ENCODE measurements at regions not wholly inside any gene's neighbourhood (a gene's known extent, or its start where the extent isn't known, plus 50 kb on each side); places are given as distances from the start of the nearest gene placed in this dataset.
"Not testable (repeated sequence)": the region's sequence is repeated elsewhere in the genome, so short reads cannot be mapped to it uniquely, and the experiment has no call there.

DNA sequence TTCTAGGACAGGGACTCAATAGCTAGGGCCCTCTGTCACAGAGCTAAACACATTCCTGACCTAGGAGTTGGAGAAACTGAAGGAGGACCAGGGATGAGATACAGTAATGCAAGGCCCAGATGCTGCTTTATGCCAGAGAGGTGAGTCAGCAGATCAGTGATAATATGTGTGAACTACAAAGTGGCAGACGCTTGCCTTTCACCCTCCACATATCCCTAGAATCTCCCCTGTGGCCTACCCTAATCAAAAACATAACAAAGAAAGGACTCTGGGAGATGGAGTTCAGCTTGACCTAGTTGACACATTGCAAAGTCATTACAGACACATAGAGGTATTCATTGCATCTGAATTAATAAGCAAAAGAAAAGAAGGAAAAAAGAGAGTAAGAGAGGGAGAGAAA is 417.6 kb upstream of the DYNLRB2 start:
- no peak for DNase-seq (ENCODE audit: low read depth)

DNA sequence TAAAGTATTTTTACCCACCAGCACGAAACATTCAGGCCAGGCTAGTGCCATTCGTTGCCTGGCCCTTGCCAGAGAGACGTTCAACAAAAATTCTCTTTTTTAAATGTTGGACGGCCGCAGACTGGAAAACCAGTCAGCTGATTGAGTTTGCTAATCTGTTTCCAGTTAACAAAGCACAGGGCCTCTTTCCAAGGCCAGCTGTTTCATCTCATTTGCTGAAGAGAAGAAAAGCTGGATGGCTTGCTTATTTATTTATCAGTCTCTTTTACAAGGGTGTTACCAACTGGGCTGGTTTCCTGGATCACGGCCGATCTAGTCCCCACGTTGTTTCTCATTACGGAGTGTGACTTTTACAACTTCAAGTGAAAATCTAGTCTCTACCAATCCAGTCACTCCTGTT is 418.7 kb upstream of the DYNLRB2 start:
- DNase-seq (ENCODE audit: low read depth), result no peak

DNA sequence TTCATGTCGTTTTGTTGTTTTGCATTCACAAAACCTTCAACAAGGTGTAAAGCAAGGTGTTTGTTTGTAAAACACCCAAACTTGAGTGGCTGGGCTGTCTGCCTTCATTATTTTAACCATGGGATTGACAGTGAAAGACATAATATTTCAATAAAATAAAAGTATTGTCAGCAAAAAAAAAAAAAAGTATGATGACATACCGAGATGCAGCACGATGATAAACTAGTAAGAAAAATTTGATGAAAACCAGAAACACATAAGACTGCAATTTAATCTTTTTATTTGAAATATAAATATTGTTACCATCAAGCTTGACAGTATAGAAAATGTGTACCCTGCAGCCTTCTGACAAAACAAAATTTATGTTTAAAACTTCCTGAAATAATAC is 419.3 kb upstream of the DYNLRB2 start:
- no peak for DNase-seq (ENCODE audit: low read depth)

DNA sequence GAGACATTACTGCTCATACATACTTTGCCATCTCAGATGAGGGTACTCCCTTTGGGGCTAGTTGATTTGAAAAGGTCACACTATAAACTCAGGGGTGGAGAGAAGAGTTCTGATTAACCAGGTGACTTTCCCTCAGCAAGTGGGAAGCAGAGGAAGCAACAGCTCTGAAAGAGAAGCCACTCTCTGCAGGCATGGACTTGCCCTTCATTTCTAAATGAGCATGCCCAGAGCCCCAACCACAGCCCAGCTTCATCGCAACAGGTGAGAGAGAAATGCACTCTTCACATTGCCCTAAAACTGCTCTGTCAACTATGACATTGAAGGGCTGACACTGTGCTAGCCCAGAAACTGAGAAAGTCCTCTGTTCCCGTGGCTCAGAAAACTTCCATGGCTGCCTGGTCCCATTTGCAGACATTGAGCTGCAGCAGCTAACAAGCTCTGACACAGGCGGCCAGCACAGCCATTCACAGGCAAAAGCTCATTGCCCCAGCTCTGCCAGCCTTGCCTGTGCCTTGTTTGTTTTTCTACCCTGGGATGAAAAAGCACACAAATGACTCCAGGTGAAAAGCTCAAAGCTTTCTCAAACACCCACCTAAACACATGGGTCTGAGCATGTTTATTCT is 419.8 kb upstream of the DYNLRB2 start:
- no peak for DNase-seq (ENCODE audit: low read depth)

DNA sequence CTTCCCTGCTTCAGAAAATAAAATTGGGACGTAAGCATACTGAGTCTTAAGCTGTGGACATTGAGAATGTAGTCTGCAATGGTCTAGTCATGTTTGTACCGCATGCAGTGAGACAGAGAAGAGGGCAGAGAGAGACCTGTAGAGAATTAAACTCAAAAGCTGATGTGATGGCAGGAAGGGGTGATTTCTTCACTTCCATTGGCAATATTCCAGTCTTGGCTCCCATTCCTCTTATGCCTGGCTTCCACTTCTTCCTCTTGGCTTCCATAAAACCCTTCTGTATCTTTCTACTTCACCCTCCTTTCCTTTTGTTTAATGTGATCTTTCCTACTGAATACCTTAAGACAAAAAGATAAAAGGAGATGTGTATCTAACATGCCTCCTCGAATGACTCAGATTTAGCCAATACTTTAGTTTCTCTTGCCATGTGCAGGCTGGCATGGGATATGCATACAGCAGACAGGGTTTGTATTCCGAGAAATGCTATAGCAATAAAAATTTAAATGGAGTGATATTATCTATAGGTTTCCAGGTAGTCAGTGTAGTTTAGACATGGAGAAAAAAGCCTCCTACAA is 423.1 kb upstream of the DYNLRB2 start:
- no peak for DNase-seq (ENCODE audit: low read depth)

DNA sequence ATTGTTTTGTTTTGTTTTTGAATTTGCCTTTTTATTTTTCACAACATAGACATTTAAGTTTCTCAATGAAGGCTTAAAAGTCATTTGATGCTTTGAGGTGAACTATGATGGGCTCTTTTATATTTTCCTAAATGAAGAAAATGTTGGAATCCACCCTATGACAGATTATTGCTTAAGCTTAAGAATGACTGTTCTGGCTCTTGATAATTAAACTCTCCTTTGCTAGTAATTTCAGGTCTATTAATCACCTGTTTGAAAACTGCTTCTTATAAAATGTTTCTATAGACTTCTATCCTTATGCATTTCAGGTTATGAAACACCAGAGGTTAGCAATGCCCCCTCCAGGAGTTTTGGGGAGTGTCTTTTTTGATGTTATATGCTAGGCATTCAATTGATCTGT is 424.1 kb upstream of the DYNLRB2 start:
- no peak for DNase-seq (ENCODE audit: low read depth)

DNA sequence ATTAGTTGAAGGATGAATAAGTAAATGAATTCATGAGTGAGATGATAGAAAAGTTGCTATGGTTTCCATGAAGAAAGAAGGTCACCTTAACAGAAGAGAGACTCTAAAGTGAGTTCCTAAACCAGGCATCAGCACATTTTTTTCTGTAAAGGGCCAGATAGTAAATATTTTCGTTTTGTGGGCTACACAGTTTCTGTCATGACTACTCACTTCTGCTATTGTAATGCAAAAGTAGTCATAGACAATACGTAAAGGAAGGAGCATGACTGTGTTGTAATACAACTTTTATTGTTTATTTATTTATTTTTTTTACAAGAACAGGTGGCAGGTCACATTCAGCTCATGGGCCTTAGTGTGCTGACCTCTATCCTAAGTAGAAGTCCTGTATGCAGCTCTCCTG is 426.1 kb upstream of the DYNLRB2 start:
- DNase-seq (ENCODE audit: low read depth), result no peak

DNA sequence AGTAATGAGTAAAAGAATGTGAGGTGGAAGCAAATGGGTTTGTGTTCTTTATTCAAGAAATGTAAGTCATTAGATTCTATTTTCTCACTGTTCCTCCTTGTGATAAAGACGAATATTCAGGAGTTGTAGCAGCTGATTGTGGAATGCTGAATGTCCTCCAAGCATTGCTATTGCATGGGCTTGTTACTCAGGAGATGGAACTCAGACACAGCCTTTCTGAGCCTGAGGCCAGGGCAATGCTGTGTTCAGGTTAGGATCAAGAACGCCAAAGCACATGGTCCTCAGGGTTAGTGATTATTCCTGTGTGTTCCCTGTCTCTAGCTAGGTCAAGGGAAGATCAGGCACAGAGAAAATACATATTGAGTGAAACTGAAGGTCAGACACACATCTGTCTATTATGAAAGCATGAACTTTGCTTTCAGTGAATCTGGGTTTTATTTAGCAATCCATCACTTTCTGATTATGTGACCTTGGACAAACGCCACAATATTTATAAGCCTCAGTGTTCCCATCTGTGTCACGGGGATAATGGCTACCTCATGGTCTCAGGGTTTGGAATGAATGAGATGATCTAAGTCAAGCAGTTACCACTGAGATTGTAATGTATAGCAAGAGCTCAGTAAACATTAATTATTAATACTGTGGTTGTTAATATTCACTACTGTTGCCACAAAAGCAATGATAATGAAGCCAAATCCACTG is 426.8 kb upstream of the DYNLRB2 start:
- DNase-seq (ENCODE audit: low read depth), result no peak

DNA sequence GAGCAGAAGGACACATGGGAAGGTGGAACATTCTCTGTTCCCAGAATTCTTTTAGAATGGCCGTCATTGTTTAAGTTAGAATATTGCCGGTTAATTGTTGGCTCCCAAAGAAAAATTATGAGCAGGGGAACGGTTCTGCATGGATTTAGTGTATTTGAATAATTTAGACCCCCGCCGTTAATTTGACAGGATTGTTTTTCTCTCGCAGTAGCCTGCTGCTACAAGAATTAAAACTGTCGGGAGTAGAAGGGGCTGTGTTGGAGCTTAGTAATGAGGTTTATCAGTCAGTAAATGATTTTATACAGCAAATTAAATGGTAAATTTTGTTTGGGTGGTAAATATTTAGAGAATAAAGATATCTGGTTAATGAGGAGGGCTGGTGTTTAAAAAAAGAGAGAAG is 431.2 kb upstream of the DYNLRB2 start:
- DNase-seq (ENCODE audit: low read depth), result no peak

DNA sequence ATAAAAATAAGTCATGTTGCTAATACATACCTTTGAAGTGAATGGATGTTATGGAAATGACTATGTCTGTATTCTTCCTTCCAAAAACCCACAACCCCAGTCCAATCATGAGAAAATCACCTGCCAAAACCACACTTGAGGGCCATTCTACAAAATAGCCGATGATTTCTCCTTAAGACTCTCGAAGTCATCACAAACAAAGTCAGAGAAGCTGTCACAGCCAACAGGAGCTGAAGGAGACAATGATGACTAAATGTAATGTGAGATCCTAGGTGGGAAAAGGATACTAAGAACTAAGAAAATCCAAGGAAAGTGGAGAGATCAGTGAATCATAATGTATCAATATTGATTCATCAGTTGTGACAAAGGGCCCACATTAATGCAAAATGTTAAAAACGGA is 432.9 kb upstream of the DYNLRB2 start:
- no peak for DNase-seq (ENCODE audit: low read depth)

DNA sequence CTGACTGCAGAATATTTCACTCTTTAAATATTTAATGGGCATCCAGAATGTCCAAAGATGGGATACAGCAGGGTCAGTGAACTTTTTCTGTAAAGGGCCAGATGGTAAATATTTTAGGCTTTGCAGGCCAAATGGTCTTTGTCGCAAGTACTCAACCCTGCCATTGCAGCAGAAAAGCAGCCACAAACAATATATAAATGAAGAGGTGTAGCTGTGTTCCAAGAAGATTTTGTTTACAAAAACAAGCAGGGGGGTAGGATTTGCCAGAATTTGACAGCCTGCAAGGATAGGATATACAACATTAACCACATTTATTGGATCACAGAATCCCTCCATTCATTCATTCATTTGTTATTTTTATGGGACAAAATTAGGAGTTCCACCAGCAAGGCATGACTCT is 435.0 kb upstream of the DYNLRB2 start:
- no peak for DNase-seq (ENCODE audit: low read depth)

DNA sequence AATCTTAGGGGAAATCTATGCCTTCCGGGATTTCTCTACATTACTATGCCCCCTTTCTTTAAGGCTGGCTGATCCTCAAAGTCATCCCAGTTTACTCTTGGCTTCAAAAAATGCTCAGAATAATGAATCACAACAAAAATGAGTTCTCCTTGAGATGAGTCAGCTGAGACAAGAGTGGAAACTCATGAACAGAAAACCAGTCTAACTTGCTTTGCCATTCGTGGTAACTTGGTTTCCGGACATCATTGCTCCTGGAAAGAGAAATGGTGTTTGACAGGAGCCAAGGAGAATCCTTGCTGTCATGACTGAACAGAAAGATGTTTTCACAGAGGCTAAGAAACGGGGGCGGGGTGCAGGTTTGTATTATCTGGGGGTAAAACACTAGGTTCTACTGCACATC is 435.6 kb upstream of the DYNLRB2 start:
- no peak for DNase-seq (ENCODE audit: low read depth)

DNA sequence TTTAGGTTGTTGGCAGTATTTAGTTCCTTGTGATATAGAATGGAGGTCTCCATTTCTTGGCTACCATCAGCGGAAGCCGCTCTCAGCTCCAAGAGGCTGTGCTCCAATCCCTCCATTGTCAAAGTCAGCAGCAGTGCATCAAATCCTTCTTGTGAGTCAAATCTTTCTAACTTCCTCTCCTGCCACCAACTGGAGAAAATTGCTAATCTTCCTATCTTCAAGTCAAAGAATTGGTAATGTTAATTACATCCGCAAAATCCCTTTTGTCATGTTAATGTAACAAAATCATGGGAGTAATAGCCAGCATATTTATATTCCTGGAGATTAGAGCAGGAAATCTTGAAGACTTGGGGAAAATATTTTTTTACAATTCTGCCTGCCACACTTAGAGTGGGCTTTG is 436.4 kb upstream of the DYNLRB2 start:
- DNase-seq (ENCODE audit: low read depth), result no peak

DNA sequence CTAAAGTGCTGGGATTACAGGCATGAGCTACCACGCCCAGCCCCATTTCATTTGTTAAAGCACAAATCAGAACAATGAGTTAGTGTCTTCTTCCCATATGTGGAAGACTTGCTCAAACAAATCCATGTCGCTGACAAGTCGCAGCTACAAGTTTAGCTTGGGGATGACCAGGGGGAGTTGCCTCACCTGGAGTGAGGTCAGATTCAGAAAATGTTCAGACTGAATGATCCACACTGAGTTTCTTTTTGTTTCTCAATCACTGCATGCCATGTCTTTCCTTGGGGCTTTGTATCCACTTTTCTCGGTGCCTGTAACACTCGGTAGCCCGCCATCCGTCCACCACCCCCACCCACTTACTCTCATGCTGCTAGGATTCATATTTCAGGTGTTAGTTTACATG is 437.3 kb upstream of the DYNLRB2 start:
- DNase-seq (ENCODE audit: low read depth), result no peak

DNA sequence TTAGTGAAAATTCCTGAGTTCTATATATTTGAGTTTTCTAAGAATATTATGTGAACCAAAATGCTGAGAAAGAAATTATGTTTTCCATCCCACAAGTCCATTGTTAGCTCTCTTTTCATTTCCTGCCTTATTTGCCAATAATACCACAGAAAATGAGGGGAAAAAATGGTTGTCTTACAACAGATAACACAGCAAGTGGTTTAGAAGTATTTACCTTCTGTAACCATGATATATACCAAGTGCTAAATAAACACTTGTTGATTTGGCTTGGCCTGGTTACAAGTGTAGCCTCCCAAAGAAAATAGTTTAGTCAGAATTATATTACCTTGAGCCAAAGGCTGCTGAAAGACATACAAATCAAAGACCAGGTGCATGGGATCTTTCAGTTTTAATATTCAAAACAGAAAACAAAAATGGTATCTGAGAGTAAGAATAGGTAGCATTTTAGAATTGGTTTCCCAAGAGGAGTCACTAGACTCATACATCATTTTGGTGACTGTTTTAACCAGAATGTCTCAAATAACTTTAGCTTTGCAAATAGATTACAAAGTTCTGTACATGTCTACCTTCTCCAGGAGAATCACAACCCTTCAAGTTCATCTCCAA is 439.8 kb upstream of the DYNLRB2 start:
- no peak for DNase-seq (ENCODE audit: low read depth)

DNA sequence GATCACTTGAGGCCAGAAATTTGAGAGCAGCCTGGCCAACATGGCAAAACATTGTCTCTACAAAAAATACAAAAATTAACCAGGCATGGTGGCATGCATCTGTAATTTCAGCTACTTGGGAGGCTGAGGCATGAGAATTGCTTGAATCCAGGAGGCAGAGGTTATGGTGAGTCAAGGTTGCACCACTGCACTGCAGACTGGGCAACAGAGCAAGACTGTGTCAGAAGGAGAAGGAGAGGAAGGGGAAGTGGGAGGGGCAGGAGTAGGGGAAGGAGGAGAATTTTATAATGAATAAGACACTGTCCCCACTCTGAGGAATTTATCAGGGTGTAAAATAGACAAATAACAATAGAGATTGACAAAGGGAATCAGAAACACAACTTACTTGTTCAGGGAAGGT is 440.6 kb upstream of the DYNLRB2 start:
- DNase-seq (ENCODE audit: low read depth), result no peak

DNA sequence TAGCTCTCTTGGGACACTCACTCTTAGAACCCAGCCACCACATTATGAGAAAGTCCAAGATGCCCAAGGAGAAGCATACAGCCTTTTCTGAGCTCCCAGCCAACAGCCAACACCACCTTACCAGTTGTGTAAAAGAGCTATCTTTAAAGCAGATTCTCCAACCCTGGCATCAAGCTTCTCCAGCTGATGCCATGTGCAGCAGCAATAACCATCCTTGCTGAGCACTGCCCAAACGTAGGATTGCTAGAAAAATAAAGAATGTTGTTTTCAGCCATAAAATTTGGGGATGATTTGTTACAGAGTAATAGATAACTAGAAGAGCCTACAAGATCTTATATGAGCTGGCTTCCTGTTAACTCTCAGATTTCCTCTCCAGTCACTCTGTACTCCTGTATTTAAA is 443.7 kb upstream of the DYNLRB2 start:
- no peak for DNase-seq (ENCODE audit: low read depth)

DNA sequence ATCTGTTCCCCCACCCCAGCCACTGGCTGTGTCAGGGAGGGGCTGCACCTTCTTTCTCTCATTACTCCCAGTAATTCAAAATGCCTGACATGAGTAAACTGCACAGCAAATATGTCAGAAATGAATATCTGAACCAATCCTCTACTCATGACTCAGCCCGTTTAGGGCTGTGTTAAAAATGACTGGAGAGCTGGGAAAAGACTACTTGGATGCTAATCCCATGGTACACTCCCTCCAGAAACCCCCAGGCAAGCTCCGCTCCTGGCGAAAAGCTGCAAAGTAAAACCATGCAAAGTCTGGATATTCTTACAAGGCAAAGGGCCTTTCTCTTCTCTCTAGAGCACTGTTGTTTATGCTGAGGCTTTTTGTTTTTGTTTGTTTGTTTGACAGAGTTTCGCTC is 448.1 kb upstream of the DYNLRB2 start:
- DNase-seq (ENCODE audit: low read depth), result no peak

DNA sequence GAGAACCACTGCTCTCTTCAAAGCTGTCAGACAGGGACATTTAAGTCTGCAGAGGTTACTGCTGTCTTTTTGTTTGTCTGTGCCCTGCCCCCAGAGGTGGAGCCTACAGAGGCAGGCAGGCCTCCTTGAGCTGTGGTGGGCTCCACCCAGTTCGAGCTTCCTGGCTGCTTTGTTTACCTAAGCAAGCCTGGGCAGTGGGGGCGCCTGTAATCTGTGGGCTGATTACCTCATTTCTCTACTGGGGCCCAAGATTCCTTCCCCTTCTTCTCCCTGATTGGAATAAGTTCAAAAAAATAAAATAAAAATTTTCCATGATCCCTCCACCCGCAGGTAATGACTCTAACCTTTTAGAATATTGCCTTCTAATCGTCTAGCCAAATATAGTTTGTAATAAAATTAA is 449.3 kb upstream of the DYNLRB2 start:
- DNase-seq (ENCODE audit: low read depth), result not testable (repeated sequence)

DNA sequence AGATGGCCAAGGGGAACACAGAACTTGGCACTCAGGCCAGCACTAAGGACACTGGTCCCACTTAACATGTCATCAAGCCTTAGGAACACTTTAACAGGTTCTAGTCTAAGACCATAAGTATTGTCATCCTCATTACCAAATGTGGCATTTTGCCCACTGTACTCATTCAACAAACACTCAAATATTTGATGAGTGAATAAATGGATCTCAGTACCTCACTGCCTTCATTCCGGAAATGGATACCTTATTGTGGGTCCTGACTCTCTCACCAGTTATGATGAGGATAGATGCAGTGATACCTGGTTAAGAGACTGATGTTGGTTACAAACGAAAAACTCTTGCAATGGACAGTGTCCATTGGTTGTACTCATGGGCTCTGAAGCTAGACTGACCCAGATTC is 455.2 kb upstream of the DYNLRB2 start:
- no peak for DNase-seq (ENCODE audit: low read depth)

DNA sequence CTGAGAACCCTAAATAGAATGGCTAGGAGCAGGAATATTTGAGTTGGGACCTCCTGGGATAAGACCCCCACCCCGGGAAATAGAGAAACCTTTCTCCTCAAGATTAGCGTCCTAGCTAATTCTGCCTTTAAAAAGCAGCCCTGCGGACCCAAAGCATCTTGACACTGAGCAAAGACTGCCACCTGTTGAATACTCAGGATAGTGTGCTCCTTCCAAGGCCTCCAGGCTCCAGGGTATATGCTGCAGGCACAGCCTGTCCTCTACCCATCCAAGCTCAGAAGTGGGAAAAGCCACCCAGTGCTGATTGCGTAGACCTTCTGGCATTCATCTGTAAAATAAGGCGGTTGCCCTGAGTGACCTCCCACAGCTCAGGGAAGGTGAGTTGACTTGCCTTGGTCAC is 456.2 kb upstream of the DYNLRB2 start:
- no peak for DNase-seq (ENCODE audit: low read depth)

DNA sequence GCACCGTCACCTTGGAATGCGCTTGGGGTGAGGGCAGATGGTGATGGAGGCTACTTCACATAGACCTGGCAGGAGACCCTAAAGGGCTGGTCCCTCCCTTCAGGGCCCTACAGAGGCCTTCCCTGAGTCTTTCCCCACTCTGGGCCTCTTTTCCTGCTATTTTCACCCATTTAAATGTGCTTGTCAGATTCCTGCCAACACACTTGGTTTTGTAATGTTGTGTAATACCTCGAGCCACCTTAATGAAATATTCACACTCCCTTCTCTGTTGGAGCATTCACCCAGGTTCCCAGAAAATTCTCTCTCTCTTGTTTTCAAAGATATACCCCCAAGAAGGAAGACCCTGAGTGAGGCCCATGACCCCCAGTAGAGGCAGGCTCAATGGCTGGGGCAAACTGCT is 456.6 kb upstream of the DYNLRB2 start:
- no peak for DNase-seq (ENCODE audit: low read depth)

DNA sequence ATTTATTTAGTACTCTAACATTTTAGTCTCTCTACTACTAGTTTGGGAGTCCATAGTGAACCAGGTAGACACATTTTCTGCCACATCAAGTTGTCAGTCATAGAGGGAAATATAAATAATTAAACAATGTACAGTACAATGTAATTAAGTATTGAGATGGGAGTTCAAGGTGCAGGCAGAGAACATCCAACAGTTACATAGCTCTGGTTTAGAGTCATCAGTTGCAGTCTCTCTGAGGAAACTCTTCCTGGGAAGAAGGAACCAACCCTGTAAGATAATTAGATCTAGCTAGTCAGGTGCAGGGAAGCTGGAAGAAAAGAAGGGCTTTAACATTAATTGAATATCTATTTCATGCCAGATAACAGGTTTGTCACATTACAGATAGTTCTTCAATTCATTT is 457.9 kb upstream of the DYNLRB2 start:
- no peak for DNase-seq (ENCODE audit: low read depth)

DNA sequence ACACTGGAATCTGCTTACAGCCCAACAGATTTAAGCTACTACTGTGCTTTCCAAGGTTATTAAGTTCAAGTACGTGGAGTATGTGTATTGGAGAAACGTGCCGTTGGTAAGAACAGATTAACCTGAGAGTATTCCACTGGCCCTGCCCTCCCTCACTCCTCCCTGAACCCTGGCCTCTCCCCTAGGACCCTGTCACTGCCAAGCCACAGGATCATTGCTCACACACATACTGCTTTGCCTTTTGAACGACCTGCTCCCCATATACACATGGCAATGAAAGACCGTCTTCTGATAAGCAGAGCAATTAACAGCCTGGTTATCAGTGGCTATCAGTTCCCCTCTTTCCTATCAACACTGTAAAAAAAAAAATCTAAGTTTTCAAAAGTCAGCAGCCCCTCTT is 458.9 kb upstream of the DYNLRB2 start:
- no peak for DNase-seq (ENCODE audit: low read depth)

Measured in stimulated activated CD8-positive, alpha-beta memory T cell treated with anti-CD3 and anti-CD28 coated beads, Interleukin-15, amount 100 ng/mL, for 24 hours (primary cell).